ENCODE measurements at regions not wholly inside any gene's neighbourhood (a gene's known extent, or its start where the extent isn't known, plus 50 kb on each side); places are given as distances from the start of the nearest gene placed in this dataset.
A peak's percentile ranks its signal among the peaks of the same experiment; 100 is the strongest.

- no peak for DNase-seq
Measured at GRCh38 chr1:238153939-238154338, 263.2 kb upstream of the ZP4 start.

- no peak for DNase-seq
Measured at GRCh38 chr1:238153253-238153652, 262.5 kb upstream of the ZP4 start.

DNA sequence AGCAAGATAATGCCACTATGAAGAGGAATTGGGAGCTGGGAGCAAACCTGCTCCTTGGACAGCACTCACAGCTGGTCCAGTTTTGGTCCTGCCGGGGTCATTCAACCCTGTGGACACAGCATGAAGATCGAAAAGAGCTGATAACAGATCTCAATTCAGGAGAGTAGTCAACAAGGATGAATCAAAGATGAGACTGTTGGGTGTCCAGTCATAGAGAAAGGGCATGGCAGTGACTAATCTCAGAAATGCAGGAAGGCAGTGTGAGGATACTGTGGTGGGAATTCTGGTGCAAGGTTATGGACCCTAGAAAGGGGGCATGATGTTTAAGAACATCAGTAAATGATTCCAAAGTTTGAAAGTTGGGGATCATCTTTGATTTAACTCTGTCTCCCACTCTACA, 261.4 kb upstream of the ZP4 start:
- DNase-seq, result no peak

DNA sequence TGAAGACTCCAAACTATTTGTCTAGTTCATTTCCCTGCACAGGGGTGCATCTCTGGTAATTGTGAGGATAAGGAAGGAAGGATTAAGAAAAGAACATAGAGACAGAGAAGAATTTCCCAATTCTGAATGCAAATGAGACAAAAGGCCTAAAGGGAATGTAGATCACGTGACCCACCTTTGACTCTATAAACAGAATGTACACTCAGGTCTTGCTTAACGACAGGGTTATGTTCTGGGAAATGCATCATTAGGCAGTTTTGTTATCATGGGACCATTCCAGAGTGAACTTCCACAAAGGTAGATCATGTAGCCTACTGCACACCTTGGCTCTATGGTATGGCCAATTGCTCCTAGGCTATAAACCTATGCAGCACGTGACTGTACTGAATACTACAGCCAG, 252.3 kb upstream of the ZP4 start:
- DNase-seq, result no peak

- DNase-seq, result no peak
Measured at GRCh38 chr1:238141353-238141752, 250.6 kb upstream of the ZP4 start.

- DNase-seq, result no peak
Measured at GRCh38 chr1:238139713-238140112, 249.0 kb upstream of the ZP4 start.

DNA sequence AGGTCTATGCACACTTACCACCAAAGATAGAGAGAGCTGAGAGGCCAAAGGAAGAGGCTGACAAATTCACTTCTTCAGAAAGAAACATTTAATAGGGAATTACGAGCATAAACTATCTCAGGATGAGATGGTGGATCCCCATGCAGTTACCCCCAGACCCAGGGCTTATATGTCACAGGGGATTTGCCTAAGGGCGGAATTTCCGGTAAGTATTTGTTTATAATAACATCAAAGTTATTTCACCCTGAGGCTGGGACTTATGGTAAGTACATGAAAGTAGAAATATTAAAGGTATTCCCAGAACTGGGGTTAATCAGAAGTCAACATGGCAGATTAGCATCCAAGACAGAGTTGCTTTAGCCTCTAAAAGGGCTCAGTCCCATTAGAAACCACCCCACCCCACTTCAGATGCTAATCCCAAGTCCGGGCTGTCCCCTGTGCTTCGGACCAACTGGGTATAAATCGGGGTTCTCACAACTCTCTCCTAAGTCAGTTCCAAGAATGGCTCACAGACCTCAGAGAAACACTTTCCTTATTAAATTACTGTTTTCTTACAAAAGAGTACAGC, 247.4 kb upstream of the ZP4 start:
- no peak for DNase-seq

GRCh38 chr1:238135708-238136664, 245.3 kb upstream of the ZP4 start:
- no peak for DNase-seq

DNA sequence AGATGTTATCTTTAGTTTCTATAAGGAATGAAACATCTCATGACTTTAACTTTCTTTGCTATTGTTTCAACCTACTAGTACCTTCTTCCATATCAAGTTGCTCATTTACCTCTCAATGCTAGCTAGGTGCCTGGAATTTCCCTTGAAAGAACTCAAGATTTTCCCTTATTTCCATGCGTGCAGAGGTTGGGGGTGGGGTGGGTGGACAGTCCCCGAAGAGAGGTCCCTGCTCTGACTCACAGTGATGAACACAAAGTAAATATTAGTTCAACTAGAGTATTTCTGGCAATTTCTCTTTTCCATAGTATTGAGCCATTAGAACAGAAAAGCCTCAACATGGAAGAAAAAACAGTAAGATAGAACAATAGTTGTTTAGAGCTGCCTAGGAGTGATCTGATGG, 239.0 kb upstream of the ZP4 start:
- no peak for DNase-seq

- no peak for DNase-seq
Measured at GRCh38 chr1:238123201-238123600, 232.5 kb upstream of the ZP4 start.

DNA sequence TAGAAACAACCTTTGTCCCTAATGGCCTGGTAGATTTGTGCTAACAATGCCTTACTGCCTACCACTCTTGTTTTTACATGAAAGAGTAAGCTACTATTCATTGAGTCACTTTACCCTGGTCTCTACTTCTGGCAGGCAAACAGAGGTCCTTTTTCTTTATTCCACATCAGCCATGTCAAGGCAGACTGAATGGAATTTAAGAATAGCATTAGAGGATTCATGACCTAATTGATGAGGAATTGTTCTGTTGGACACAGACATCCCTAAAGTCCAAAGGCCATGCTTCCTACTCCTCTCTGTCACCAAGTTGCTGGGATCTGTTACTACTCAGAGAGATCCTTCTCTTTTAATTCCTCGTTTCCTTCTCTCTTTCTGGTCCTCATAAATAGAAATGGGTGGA, 229.1 kb upstream of the ZP4 start:
- no peak for DNase-seq

DNA sequence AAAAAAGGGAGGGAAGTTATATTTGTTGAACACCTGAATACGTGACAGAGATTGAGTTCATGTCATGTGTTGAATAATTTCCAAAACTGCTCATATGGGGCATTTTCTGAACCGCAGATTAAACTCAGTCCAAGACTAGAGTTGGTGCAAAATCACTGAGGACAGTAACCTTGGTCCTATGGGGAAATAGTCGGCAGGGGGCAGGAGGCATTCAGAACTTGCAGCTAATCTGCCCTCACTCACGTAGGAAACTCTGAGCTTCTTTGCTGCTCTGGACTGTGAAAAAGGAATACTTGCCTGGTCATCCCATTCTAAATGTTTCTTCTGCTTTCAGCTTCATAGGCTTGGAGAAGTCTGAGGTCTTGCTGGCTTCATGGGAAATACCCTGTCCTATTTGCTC, 228.3 kb upstream of the ZP4 start:
- peak; percentile 46 for DNase-seq

GRCh38 chr1:238115852-238116251, 225.1 kb upstream of the ZP4 start:
- DNase-seq, result no peak

- DNase-seq, result no peak
Measured at GRCh38 chr1:238112952-238113621, 222.4 kb upstream of the ZP4 start.

DNA sequence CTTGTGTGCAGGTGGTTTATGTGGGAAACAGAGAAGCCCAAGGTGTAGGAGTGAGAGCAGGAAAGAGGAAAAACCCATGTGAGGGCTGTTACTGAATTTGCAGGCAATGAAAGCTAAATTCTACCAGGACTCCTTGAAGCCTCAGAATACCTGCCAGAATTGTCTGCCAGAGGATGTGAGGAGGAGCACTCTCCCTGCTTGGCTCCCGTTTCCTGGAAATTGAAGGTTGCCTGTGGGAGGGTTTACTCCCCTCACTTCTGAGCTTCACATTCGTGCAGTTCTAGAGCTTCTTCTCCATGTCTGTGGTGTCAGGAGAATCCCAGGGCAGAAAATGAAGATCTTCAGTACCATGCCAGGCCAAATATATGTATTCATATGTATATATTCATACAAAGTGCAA, 220.8 kb upstream of the ZP4 start:
- DNase-seq, result no peak

GRCh38 chr1:238111081-238111480, 220.4 kb upstream of the ZP4 start:
- no peak for DNase-seq

DNA sequence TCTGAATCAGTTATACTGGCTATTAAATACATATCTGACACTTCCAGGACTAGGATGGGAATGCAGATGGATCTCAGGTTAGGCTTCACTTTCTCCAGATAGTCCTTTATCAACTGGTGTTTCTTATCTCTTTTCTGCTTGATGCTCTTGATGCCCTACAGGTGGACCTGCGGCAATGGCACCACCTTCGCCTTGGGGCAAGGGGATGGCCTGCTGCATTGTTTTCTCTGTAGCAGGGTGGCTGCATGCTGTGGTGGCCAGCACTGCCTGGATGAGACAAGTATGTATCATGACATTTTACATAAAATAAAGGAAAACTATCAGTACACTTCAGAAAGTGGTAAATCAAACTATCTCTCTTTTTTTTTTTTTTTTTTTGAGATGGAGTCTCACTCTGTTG, 217.7 kb upstream of the ZP4 start:
- DNase-seq, result no peak

GRCh38 chr1:238107322-238107721, 216.6 kb upstream of the ZP4 start:
- no peak for DNase-seq

GRCh38 chr1:238104752-238105151, 214.0 kb upstream of the ZP4 start:
- no peak for DNase-seq

DNA sequence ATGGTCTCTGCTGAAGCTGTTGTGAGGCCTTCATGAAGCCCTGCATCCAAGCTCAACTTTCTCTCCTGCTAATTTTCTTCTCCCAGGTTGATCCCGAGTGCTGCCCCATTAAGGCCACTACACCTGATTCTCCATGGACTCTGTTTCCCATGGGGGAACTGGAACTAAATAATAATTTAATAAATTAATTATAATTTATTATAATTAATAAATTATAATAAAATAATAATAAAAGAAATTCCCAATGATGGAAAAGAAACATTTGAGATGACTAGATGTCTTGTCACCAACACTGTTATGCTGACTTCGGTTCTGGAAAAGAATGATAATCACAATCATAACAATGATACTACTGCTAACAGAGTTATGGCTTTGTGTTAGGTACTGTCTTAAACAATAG, 211.2 kb upstream of the ZP4 start:
- no peak for DNase-seq

DNA sequence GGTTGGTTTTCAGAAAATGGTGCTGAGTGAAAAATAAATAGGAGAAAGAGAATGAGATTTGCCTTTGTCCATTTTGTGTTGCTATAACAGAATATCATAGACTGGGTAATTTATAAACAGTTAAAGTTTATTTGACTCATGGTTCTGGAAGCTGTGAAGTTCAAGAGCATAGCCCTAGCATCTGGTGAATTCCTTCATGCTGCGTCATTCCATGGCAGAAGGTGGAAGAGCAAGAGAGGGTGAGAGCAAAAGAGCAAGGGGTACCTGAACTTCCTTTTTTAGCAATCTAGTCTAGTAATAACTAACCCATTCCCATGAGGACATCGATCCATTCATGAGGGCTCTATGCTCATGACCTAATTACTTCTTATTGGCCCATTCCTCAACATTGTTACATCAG, 209.1 kb upstream of the ZP4 start:
- no peak for DNase-seq

DNA sequence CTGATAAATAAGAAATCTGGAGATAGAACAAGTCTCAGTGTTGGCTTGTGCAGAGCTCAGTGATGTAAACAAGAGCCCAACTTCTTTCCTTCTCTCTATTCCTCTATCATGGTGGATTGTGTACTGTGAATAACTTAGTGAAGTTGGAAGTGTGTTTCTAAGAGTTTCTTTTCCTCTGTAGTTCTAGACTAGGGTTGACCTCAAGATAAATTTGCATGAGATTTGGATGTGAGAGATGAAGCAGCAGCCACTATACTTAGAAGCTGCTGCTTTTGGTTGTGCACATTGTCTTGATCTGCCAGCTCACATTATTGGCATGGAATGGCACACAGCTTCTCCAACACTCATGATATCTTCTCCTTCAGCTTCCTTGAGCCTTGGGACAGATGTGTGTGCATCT, 198.9 kb upstream of the ZP4 start:
- no peak for DNase-seq

GRCh38 chr1:238088560-238089290, 198.0 kb upstream of the ZP4 start:
- no peak for DNase-seq

All from NCI-H82 (cell line).